BLaER1 (cell line): ENCODE measurements at regions not wholly inside any gene's neighbourhood (a gene's known extent, or its start where the extent isn't known, plus 50 kb on each side); places are given as distances from the start of the nearest gene placed in this dataset.

Source experiments
- H3K27ac ChIP-seq: shearing (Covaris generic); formaldehyde crosslinking; 2 replicates; pipeline ENCODE4 v1.8.1; 2022
- H3K27me3 ChIP-seq: shearing (Covaris generic); formaldehyde crosslinking; 2 replicates; pipeline ENCODE4 v1.8.1; 2022
- H3K36me3 ChIP-seq: shearing (Covaris generic); formaldehyde crosslinking; 2 replicates; pipeline ENCODE4 v1.8.1; 2022
- H3K4me1 ChIP-seq: shearing (Covaris generic); formaldehyde crosslinking; 2 replicates; pipeline ENCODE4 v1.8.1; 2022
- H3K4me2 ChIP-seq: shearing (Covaris generic); formaldehyde crosslinking; 2 replicates; pipeline ENCODE4 v1.8.1; 2022
- H3K4me3 ChIP-seq: shearing (Covaris generic); formaldehyde crosslinking; 2 replicates; pipeline ENCODE4 v1.8.1; 2022
- H3K9ac ChIP-seq: shearing (Covaris generic); formaldehyde crosslinking; 2 replicates; pipeline ENCODE4 v1.8.1; 2022
- H3K9me3 ChIP-seq: shearing (Covaris generic); formaldehyde crosslinking; 2 replicates; pipeline ENCODE4 v1.8.1; 2022
- H4K20me1 ChIP-seq: shearing (Covaris generic); formaldehyde crosslinking; 2 replicates; pipeline ENCODE4 v1.8.1; 2022
- Cebpa-rat ChIP-seq: shearing (Covaris generic); IDR thresholded peaks from 2 replicates; pipeline ENCODE4 v1.8.1; 2022

GRCh38 chrX:93791304-93791703 lies 117.3 kb downstream of the FAM133A start:
- H3K4me1 ChIP-seq = no peaks in the 10 kb centered on the region
- no peak overlapping the region for H3K9ac ChIP-seq
- H3K27ac ChIP-seq = no peak overlapping the region
- no peak for TF ChIP-seq Cebpa-rat
- peaks cover 79% of the 10 kb centered on the region for H3K27me3 ChIP-seq
- H4K20me1 ChIP-seq = no peaks in the 10 kb centered on the region; the same call in 1 of the 2 replicates
- no peak overlapping the region for H3K4me2 ChIP-seq
- H3K4me3 ChIP-seq = no peak overlapping the region
- no peaks in the 10 kb centered on the region for H3K9me3 ChIP-seq
- no peaks in the 10 kb centered on the region for H3K36me3 ChIP-seq
